Immature natural killer cell (primary cell): ENCODE measurements at regions not wholly inside any gene's neighbourhood (a gene's known extent, or its start where the extent isn't known, plus 50 kb on each side); places are given as distances from the start of the nearest gene placed in this dataset.

ENCODE experiments used
- DNase-seq, 3 donors: peaks; one replicate each; pipeline ENCODE4 v3.0.0; 2022; ENCODE audit warnings: mixed read lengths in 1 of 3
- H3K27ac Mint-ChIP-seq, 6 donors: one replicate each; pipeline ENCODE4 v1.8.0; 2020; ENCODE audit warnings: mixed read lengths in 6 of 6, mild to moderate bottlenecking in 5 of 6, inconsistent platforms in 4 of 6, moderate library complexity in 3 of 6
- H3K27me3 Mint-ChIP-seq, 3 donors: one replicate each; pipeline ENCODE4 v1.8.0; 2020 to 2021; ENCODE audit warnings: low read depth in 3 of 3, mild to moderate bottlenecking in 3 of 3, mixed read lengths in 3 of 3, moderate library complexity in 3 of 3, inconsistent platforms in 1 of 3
- H3K36me3 Mint-ChIP-seq, 3 donors: one replicate each; pipeline ENCODE4 v1.8.0; 2020; ENCODE audit warnings: mixed read lengths in 3 of 3, inconsistent platforms in 2 of 3, mild to moderate bottlenecking in 2 of 3
- H3K4me1 Mint-ChIP-seq, 2 donors: one replicate each; pipeline ENCODE4 v1.8.0; 2020; ENCODE audit warnings: inconsistent platforms in 2 of 2, mild to moderate bottlenecking in 2 of 2, mixed read lengths in 2 of 2, moderate library complexity in 1 of 2
- H3K4me3 Mint-ChIP-seq, 5 donors: one replicate each; pipeline ENCODE4 v1.8.0; 2020; ENCODE audit warnings: mild to moderate bottlenecking in 5 of 5, mixed read lengths in 5 of 5, inconsistent platforms in 3 of 5, moderate library complexity in 3 of 5
- H3K9me3 Mint-ChIP-seq, 6 donors: one replicate each; pipeline ENCODE4 v1.8.0; 2020; ENCODE audit warnings: mild to moderate bottlenecking in 6 of 6, mixed read lengths in 6 of 6, inconsistent platforms in 4 of 6, moderate library complexity in 3 of 6

DNA sequence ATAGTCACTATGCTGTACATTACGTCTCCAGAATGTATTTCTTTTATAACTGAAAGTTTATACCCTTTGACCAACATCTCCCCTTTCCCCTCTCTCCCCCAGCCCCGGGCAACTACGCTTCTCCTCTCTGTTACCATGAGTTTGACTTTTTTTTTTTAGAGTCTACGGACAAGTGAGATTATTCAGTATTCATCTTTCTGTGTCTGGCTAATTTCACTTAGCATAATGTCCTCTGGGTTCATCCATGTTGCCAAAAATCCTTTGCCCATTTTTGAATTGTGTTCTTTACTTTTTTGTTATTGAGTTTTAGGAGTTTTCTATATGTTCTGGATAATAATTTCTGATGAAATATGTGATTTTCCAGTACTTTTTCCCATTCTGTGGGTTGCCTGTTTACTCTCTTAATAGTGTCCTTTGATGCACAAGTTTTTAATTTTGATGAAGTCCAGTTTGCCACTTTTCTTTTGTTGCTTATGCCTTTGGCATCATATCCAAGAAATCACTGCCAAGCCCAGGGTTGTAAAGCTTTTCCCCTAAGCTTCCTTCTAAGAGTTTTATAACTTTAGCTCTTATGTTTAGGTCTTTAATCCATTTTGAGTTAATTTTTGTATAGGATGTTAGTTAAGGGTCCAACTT, 126.7 kb upstream of the NSMCE3 start:
- no peak overlapping the region for H3K27ac Mint-ChIP-seq
- no peaks in the 10 kb centered on the region for H3K36me3 Mint-ChIP-seq
- peaks cover 0 to 17% (median 4%) of the 10 kb centered on the region in 3 donors for H3K27me3 Mint-ChIP-seq
- no peaks in the 10 kb centered on the region for H3K9me3 Mint-ChIP-seq
- H3K4me3 Mint-ChIP-seq: no peak overlapping the region
- no peaks in the 10 kb centered on the region for H3K4me1 Mint-ChIP-seq
- no peak for DNase-seq

DNA sequence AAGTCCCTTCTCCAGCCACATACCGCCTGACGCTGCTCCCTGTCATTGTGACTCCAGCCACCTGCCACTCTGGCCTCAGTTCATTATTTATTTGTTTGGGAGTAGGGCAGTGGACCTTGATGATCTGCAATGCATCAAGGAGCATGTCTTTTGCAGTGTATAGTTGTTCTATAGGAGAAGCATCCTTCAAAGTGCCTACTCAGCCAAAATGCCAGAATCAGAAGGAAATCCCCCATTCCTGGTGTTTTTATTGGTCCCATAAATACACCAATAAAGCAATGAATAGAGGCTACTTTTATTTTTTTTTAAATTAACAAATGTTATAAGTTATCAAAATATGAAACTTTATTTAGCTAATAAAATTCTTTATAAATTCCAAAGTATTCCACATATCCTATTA, 123.8 kb upstream of the NSMCE3 start:
- H3K36me3 Mint-ChIP-seq: no peaks in the 10 kb centered on the region
- no peaks in the 10 kb centered on the region for H3K9me3 Mint-ChIP-seq
- H3K4me1 Mint-ChIP-seq: no peaks in the 10 kb centered on the region
- H3K27me3 Mint-ChIP-seq: peaks cover 2 to 17% (median 4%) of the 10 kb centered on the region in 3 donors
- no peak overlapping the region for H3K4me3 Mint-ChIP-seq
- DNase-seq: no peak
- no peak overlapping the region for H3K27ac Mint-ChIP-seq

DNA sequence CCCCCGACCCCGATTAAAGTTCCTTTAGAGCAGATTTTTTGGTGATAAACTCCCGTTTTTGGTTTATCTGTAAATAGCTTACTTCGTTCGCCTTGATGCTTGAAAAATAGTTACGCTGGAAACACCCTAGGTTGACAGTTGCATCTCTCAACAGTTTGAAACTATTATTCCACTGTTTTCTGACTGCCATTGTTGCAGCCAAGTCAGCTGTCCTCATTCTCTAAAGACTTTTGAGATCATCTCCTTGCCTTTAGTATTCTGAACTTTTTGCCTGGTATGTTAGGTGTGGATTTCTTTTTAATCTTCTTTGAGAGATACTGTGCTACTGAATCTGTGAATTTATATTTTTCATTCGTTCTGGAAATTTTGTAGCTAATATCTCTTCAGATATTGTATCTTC, 122.7 kb upstream of the NSMCE3 start:
- Mint-ChIP-seq H3K27ac (no peak overlapping the region), H3K4me1 (no peaks in the 10 kb centered on the region), H3K36me3 (no peaks in the 10 kb centered on the region), H3K27me3 (peaks cover 2 to 11% (median 2%) of the 10 kb centered on the region in 3 donors), H3K9me3 (no peaks in the 10 kb centered on the region), H3K4me3 (no peak overlapping the region)
- DNase-seq: no peak

DNA sequence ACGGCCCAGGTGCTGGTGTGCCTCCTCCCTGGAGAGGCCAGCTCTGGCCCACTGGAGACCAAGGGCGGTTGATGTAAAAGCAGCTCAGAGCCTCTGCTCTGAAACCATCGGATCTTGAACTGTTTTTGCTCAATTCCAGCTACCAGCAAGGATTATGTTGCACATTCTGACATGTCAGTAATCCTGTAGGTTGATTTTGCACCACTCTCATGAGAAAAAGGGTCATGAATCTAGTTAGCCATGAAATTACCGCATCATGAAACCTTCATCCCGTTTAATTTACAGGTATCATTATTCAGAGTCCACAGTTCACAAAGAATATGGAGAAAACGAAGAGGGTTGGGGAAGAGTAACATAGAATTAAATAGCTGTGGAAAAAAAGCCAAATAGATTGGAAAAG, 120.4 kb upstream of the NSMCE3 start:
- no peaks in the 10 kb centered on the region for H3K36me3 Mint-ChIP-seq
- H3K9me3 Mint-ChIP-seq: no peaks in the 10 kb centered on the region
- no peak overlapping the region for H3K4me3 Mint-ChIP-seq
- peaks cover 0 to 5% (median 2%) of the 10 kb centered on the region in 3 donors for H3K27me3 Mint-ChIP-seq
- H3K4me1 Mint-ChIP-seq: no peaks in the 10 kb centered on the region
- DNase-seq: no peak
- H3K27ac Mint-ChIP-seq: no peak overlapping the region

DNA sequence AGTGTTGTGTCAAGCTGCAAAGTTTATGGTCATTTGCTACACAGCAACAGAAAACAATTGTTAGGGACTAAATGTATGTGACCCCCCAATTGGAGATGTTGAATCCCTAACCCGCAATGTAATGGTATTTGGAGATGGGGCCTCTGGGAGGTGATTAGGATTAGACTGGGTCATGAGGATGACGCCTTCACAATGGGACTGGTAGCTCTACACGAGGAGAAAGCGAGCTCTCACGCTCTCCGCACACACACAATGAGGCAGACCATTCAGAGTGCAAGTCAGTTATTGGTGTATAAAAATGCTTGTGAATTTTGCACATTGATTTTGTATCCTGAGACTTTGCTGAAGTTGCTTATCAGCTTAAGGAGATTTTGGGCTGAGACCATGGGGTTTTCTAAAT, 116.9 kb upstream of the NSMCE3 start:
- Mint-ChIP-seq H3K36me3 (no peaks in the 10 kb centered on the region), H3K4me3 (no peak overlapping the region), H3K27me3 (peaks cover 2 to 3% (median 3%) of the 10 kb centered on the region in 3 donors), H3K9me3 (no peaks in the 10 kb centered on the region), H3K27ac (no peak overlapping the region), H3K4me1 (no peaks in the 10 kb centered on the region)
- DNase-seq: no peak

DNA sequence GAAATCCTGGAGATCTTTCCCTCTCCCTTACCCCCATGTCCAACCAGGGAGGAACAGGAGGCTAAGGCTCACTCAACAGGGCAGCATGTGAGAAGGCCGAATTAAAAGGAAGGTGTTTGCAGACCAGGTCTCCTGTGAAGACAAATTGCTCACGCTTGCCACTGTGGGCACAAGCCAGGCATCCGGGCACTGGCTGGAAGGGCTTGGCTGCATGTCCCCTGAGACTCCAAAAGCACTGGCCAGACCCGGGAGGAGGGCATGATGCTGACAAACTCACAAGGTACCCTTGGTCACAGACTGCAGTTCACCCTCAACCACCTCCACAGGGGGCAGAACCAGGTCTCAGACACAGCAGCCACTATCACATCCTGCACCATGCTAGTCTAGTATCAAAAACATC, 113.7 kb upstream of the NSMCE3 start:
- Mint-ChIP-seq H3K4me1 (no peaks in the 10 kb centered on the region), H3K36me3 (no peaks in the 10 kb centered on the region), H3K4me3 (no peak overlapping the region), H3K27me3 (peaks cover 0 to 3% (median 3%) of the 10 kb centered on the region in 3 donors), H3K9me3 (no peaks in the 10 kb centered on the region), H3K27ac (no peak overlapping the region)
- DNase-seq: no peak

DNA sequence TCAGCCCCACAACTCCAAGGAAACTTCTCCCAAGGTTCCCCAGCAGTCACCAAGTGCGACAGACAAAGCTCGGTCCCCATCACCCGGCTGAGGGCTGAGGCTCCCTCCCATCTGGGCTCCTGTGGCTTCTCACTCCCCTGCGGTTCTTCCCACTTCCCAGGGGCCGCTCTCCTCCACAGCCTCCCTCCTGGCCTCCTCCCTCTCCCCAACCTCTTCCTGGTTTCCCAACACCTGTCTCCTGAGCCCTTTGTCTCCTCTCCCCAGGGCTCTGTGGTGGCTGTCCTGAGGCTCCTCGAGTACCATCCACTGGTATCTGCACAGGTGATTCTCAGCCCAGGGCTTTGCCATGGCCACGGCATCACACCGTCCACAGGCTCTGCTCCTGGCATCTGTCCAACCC, 113.2 kb upstream of the NSMCE3 start:
- Mint-ChIP-seq H3K36me3 (no peaks in the 10 kb centered on the region), H3K4me3 (no peak overlapping the region), H3K27me3 (peaks cover 0 to 3% (median 3%) of the 10 kb centered on the region in 3 donors), H3K9me3 (no peaks in the 10 kb centered on the region), H3K4me1 (no peaks in the 10 kb centered on the region), H3K27ac (no peak overlapping the region)
- DNase-seq: no peak

DNA sequence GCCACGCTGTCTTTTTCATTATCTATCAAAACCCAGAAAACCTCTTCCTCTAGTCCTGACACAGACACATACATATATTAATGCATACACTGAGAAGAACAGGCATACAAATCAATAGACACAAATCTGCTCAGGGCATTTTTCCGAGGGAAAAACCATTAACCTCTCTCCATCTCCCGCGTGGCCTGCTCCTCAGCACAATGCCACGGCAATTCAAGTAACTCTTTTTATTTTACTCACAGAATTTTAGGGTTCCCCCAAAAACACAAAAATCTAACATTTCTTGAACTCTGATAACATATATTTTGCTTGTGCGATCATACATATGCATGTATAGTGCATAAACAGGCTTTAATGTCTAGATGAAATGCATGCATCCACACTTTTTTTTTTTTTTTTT, 110.8 kb upstream of the NSMCE3 start:
- Mint-ChIP-seq H3K4me1 (no peaks in the 10 kb centered on the region), H3K36me3 (no peaks in the 10 kb centered on the region), H3K27me3 (peaks cover 0 to 3% (median 2%) of the 10 kb centered on the region in 3 donors), H3K4me3 (no peak overlapping the region), H3K9me3 (no peaks in the 10 kb centered on the region), H3K27ac (no peak overlapping the region)
- no peak for DNase-seq

DNA sequence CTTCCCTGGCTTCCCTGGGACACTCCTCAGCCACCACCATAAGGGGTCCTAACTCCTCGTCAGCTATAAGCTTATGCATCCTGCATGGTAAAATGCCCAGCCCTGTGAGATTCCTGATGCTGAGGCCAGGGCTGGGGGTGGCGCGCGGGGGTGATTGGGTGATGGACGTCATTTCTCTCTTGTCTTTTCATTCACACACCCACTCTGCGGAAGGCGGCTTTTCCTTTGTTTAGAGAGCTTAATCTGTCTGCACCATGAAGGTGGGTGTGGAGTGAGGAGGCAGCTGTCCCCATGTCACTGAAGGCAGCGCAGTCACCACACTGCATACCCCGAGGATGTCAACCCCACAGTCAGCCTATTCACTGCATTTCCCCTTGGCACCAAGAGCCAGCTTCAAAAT, 110.0 kb upstream of the NSMCE3 start:
- no peak for DNase-seq
- H3K27ac Mint-ChIP-seq: no peak overlapping the region
- peaks cover 0 to 2% (median 0%) of the 10 kb centered on the region in 3 donors for H3K27me3 Mint-ChIP-seq
- H3K4me1 Mint-ChIP-seq: no peaks in the 10 kb centered on the region
- no peaks in the 10 kb centered on the region for H3K9me3 Mint-ChIP-seq
- no peaks in the 10 kb centered on the region for H3K36me3 Mint-ChIP-seq
- H3K4me3 Mint-ChIP-seq: no peak overlapping the region

DNA sequence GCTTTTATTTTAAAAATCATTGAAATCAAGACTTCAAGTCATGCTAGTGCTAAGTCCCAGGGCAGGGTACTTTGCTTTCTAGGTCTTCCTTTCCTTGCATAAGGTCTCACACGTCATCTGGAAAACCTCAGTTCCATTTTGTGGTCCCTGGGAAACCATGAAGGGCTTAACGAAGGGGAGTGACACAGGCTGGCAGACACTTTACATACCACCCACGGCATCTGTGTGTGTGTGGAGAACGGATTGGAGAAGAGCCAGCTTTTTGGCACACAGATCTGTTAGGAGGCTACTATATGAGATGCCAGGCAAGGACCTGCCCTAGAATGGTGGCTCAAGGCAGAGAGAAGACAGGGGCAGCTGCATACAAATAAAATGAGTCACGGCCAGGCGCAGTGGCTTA, 107.5 kb upstream of the NSMCE3 start:
- DNase-seq: no peak
- H3K4me3 Mint-ChIP-seq: no peak overlapping the region
- H3K27ac Mint-ChIP-seq: no peak overlapping the region
- H3K4me1 Mint-ChIP-seq: no peaks in the 10 kb centered on the region
- H3K27me3 Mint-ChIP-seq: peaks cover 0 to 2% (median 0%) of the 10 kb centered on the region in 3 donors
- H3K36me3 Mint-ChIP-seq: no peaks in the 10 kb centered on the region
- no peaks in the 10 kb centered on the region for H3K9me3 Mint-ChIP-seq

DNA sequence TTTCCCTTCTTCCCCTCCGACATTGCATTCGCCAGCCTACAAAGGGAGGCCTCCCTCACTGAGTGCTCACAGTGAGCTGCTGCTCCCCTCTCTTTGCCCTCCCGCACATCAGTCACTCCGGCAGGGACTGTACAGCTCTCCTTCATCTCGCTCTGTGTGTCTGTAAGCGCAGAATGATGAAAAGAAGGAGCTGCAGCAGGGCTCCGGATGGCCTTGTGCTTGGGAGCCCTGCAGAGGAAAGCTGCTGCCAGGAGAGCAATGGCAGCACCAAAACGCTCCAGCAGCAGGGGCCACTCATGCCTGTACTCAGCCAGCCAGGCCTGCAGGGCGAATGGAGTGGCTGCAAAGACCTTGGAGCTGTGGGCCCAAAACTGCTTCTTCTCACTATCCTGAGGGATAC, 107.0 kb upstream of the NSMCE3 start:
- H3K4me3 Mint-ChIP-seq: no peak overlapping the region
- DNase-seq: no peak
- no peaks in the 10 kb centered on the region for H3K36me3 Mint-ChIP-seq
- H3K27me3 Mint-ChIP-seq: peaks cover under 1 to 2% (median 1%) of the 10 kb centered on the region in 3 donors
- H3K27ac Mint-ChIP-seq: no peak overlapping the region
- no peaks in the 10 kb centered on the region for H3K4me1 Mint-ChIP-seq
- no peaks in the 10 kb centered on the region for H3K9me3 Mint-ChIP-seq

DNA sequence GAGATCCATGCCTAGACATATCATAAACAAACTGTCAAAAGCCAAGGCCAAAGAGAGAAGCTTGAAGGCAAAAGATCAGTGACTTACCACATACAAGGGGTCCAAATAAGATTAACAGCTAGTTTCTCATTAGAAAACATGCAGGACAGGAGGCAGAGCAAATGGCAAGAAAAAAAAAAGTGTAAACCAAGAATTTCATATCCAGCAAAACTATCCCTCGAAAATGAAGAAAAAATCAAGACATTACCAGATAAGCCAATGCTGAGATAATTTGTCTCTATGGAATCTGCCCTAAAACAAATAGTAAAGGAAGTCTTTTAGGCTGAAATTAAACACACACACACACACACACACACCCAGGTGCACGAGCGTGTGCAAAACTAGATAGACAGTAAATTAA, 99.6 kb upstream of the NSMCE3 start:
- DNase-seq: no peak
- Mint-ChIP-seq H3K4me1 (no peaks in the 10 kb centered on the region), H3K9me3 (peaks cover 9 to 24% (median 12%) of the 10 kb centered on the region in 6 donors), H3K4me3 (no peak overlapping the region), H3K27me3 (peaks cover 0 to 8% (median 4%) of the 10 kb centered on the region in 3 donors), H3K27ac (no peak overlapping the region), H3K36me3 (peaks cover 5 to 11% (median 6%) of the 10 kb centered on the region in 3 donors)

DNA sequence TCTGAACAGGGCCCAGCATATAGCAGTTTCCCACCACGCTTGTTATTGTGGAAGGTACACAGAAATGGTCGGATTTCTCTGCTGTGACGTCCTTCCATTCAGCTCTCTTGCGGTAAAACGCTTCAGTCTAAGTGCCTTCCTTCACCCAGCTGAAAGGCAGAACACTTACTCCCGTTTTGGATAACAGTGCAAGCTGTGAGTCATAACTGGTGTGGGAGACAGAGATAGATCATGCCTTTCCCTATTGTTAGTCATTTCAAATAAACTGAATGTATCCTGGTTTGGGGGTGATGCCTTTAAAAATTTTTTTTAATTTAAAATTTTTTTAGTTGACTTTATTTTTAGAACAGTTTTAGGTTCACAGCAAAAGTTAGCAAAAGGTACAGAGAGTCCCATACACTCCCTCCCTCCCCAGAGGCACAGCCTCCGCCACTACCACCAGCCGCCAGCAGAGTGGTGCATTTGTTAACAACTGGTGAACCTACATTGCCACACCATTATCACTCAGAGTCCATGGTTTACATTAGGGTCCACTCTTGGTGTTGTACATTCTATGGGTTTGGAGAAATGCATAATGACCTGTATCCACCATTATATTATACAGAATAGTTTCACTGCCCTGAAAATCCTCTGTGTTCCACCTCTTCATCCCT, 94.9 kb upstream of the NSMCE3 start:
- no peak for DNase-seq
- H3K4me1 Mint-ChIP-seq: no peaks in the 10 kb centered on the region
- H3K36me3 Mint-ChIP-seq: peaks cover 5 to 11% (median 6%) of the 10 kb centered on the region in 3 donors
- H3K9me3 Mint-ChIP-seq: peaks cover 9 to 21% (median 12%) of the 10 kb centered on the region in 6 donors
- no peak overlapping the region for H3K27ac Mint-ChIP-seq
- peaks cover 2 to 6% (median 3%) of the 10 kb centered on the region in 3 donors for H3K27me3 Mint-ChIP-seq
- no peak overlapping the region for H3K4me3 Mint-ChIP-seq

DNA sequence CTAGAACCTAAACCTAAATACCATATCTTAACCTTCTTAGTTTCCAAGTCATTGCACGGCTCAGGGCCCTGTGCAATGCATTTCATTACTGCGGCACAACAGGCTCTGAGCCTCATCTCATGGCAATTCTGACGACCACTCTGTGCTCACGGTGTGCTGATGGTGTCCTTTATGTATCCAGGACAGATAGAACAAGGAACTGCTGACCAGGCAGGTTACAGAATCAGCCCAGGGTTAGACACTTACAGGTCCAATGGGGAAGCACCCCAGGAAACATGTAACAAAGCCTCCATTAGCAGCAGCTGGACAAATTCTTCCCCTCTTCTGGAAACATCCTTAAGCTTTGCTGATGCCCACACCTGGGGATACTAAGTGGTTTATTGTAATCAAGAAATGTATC, 91.9 kb upstream of the NSMCE3 start:
- Mint-ChIP-seq H3K36me3 (no peaks in the 10 kb centered on the region), H3K27ac (no peak overlapping the region), H3K4me3 (no peak overlapping the region), H3K9me3 (no peaks in the 10 kb centered on the region), H3K27me3 (peaks cover 2 to 6% (median 3%) of the 10 kb centered on the region in 3 donors), H3K4me1 (no peaks in the 10 kb centered on the region)
- DNase-seq: no peak

DNA sequence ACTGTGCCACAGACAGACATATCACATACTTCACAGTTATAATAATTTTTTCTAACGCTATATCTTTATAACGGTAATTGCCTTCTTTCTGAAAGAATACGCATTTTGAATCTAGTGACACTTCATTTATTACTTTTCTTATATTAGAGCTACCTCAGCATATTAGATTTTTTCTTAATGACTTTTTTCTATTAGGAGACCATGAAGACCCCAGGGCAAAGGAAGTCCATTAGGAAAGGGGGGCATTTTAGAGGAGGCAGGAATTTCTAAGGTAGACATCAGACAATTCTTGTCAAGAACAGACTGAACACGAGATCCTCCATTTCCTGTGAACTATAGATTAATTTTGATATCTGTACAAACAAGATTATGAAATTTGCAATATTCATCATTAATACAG, 90.5 kb upstream of the NSMCE3 start:
- H3K27me3 Mint-ChIP-seq: peaks cover 2 to 6% (median 6%) of the 10 kb centered on the region in 3 donors
- no peak overlapping the region for H3K4me3 Mint-ChIP-seq
- H3K4me1 Mint-ChIP-seq: no peaks in the 10 kb centered on the region
- no peaks in the 10 kb centered on the region for H3K9me3 Mint-ChIP-seq
- no peaks in the 10 kb centered on the region for H3K36me3 Mint-ChIP-seq
- DNase-seq: no peak
- no peak overlapping the region for H3K27ac Mint-ChIP-seq
